Erythroblast (primary cell): ENCODE measurements at regions not wholly inside any gene's neighbourhood (a gene's known extent, or its start where the extent isn't known, plus 50 kb on each side); places are given as distances from the start of the nearest gene placed in this dataset.

Experiments used
- GATA1 ChIP-seq: IDR thresholded peaks from 2 replicates; pipeline ENCODE4 v1.6.1; 2011; ENCODE audit warnings: low read depth, mild to moderate bottlenecking, control low read depth, low read length, moderate library complexity
- POLR2A ChIP-seq: IDR thresholded peaks from 2 replicates; pipeline ENCODE4 v1.6.1; 2011; ENCODE audit warnings: mild to moderate bottlenecking, low read length

- no peak for TF ChIP-seq POLR2A
- TF ChIP-seq GATA1: no peak
Observed at GRCh38 chr14:42965512-42965911, 1358.8 kb downstream of the LRFN5 start.
